Activated naive CD4-positive, alpha-beta T cell treated with anti-CD3 and anti-CD28 coated beads, Interleukin-2, amount 50 U/mL, for 72 hours (primary cell): ENCODE measurements at regions not wholly inside any gene's neighbourhood (a gene's known extent, or its start where the extent isn't known, plus 50 kb on each side); places are given as distances from the start of the nearest gene placed in this dataset.
"Not testable (repeated sequence)": the region's sequence is repeated elsewhere in the genome, so short reads cannot be mapped to it uniquely, and the experiment has no call there.

ENCODE experiments used
- ATAC-seq, 2 donors: fragments of 150-1000 bp; cut with Tn5 transposase; 2 replicates each; pipeline ENCODE4 v1.10.0; 2021; ENCODE audit warnings: mild to moderate bottlenecking in 2 of 2, moderate library complexity in 2 of 2
- DNase-seq, 2 donors: peaks; one replicate each; pipeline ENCODE4 v3.0.0; 2021 to 2022; ENCODE audit warnings: low spot score in 2 of 2
- H3K27ac Mint-ChIP-seq, 2 donors: one replicate each; pipeline ENCODE4 v1.8.0; 2022; ENCODE audit warnings: mild to moderate bottlenecking in 2 of 2, mixed read lengths in 2 of 2
- H3K36me3 Mint-ChIP-seq, 2 donors: one replicate each; pipeline ENCODE4 v1.8.0; 2022; ENCODE audit warnings: mixed read lengths in 2 of 2
- H3K9me3 Mint-ChIP-seq, 2 donors: one replicate each; pipeline ENCODE4 v1.8.0; 2022; ENCODE audit warnings: mixed read lengths in 2 of 2

GRCh38 chr2:182543741-182544525 lies 117.1 kb upstream of the PDE1A start:
- Mint-ChIP-seq H3K27ac (no peak overlapping the region), H3K36me3 (no peaks in the 10 kb centered on the region)
- ATAC-seq: no peak

DNA sequence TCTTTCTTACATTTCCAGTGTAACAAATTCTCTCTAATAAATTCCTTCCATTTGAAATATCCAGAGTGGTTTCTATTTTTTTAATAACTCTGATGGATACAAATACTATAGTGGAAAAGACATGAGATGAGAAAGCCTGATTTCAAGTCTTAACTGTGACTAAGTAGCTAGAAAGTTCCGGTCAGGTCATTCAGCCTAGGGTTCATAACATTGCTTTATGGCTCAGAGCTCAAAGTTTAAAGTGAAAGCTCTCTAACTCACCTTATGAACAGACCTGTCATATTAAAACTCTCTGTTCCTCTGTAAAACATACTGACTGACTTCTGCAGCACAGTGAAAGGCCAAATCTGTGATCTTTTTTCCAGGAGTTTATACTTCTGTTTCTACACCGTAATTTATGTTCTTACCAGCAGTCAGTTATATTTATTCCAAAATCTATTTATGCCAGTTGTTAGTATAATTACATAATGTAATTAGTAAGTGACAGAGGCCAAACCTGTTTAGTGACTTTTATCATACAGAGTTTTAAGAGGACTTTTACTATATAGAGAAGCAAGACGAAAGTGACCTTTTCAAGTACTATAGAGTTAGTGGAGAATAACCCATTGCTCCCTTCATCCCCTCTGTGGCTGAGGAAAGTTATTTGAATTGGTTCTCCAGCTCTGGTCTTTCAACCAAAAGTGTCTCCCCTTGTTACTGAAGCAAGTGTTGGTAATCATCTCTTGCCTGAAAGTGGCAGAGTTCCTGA lies 118.8 kb upstream of the PDE1A start:
- Mint-ChIP-seq H3K36me3 (no peaks in the 10 kb centered on the region), H3K27ac (no peak overlapping the region), H3K9me3 (no peaks in the 10 kb centered on the region)
- ATAC-seq (no peak), DNase-seq (no peak)

More at GRCh38 chr2:182543741-182544525, 117.1 kb upstream of the PDE1A start:
- no peaks in the 10 kb centered on the region for H3K9me3 Mint-ChIP-seq
- DNase-seq: no peak

GRCh38 chr2:182548031-182548950 lies 121.5 kb upstream of the PDE1A start:
- no peak for DNase-seq
- no peak overlapping the region for H3K27ac Mint-ChIP-seq
- ATAC-seq: no peak

DNA sequence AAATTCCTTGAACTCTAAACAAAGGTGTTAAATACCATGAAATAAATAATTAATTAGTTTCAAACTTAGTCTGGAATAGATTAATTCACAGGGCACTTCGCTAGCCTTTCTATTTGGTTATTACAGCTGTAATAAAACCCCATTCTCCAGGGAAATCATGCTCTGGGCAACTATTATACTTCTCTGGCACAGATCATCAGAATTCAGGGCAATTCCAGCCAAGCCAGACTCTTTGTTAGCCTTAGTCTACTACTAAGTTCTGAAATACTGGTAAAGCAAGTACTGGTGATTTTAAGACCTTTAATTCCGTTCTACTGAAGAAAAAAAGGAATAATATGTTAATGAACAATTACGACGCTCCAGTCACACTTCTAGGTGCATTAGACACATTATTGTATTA lies 123.4 kb upstream of the PDE1A start:
- ATAC-seq: no peak
- no peak overlapping the region for H3K27ac Mint-ChIP-seq
- DNase-seq: no peak
- H3K36me3 Mint-ChIP-seq: no peaks in the 10 kb centered on the region
- H3K9me3 Mint-ChIP-seq: no peaks in the 10 kb centered on the region

More at GRCh38 chr2:182548031-182548950, 121.5 kb upstream of the PDE1A start:
- H3K9me3 Mint-ChIP-seq: no peaks in the 10 kb centered on the region
- no peaks in the 10 kb centered on the region for H3K36me3 Mint-ChIP-seq

GRCh38 chr2:182552232-182552631 lies 125.4 kb upstream of the PDE1A start:
- not testable (repeated sequence) for DNase-seq, H3K27ac Mint-ChIP-seq, H3K36me3 Mint-ChIP-seq, H3K9me3 Mint-ChIP-seq, ATAC-seq

DNA sequence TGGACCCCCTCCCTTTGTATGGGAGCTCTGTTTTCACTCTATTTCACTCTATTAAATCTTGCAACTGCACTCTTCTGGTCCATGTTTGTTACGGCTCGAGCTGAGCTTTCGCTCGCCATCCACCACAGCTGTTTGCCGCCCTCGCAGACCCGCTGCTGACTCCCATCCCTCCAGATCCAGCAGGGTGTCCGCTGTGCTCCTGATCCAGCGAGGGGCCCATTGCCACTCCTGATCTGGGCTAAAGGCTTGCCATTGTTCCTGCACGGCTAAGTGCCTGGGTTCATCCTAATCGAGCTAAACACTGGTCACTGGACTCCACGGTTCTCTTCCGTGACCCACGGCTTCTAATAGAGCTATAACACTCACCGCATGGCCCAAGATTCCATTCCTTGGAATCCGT lies 125.9 kb upstream of the PDE1A start:
- not testable (repeated sequence) for DNase-seq, ATAC-seq, H3K36me3 Mint-ChIP-seq, H3K9me3 Mint-ChIP-seq, H3K27ac Mint-ChIP-seq

- Mint-ChIP-seq H3K27ac (no peak overlapping the region), H3K9me3 (no peaks in the 10 kb centered on the region), H3K36me3 (no peaks in the 10 kb centered on the region)
- no peak for ATAC-seq
- no peak for DNase-seq
Measured at GRCh38 chr2:182553483-182553882, 126.6 kb upstream of the PDE1A start.

DNA sequence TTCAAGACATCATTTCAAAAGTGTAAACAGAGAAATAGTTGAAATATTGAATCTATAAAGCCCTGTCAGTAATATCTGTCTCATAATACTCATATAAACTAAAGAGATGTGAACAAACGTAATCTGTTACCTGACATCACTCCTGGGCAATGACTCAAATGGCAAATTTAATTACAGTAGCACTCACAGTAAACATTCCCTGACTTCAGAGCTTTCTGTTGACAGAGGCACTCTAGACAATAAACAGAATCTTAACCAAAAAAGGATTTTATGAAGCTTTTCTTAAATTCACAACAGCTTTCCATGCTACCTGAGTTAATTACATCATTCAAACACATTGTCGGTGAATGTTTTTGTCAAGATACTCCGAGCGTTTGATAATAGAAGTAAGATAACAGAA lies 128.1 kb upstream of the PDE1A start:
- no peaks in the 10 kb centered on the region for H3K9me3 Mint-ChIP-seq
- ATAC-seq (no peak), DNase-seq (no peak)
- H3K36me3 Mint-ChIP-seq: no peaks in the 10 kb centered on the region
- H3K27ac Mint-ChIP-seq: no peak overlapping the region

GRCh38 chr2:182558564-182558963 lies 131.7 kb upstream of the PDE1A start:
- no peaks in the 10 kb centered on the region for H3K36me3 Mint-ChIP-seq
- peaks cover 7 to 9% of the 10 kb centered on the region in 2 donors for H3K9me3 Mint-ChIP-seq
- no peak for DNase-seq
- no peak for ATAC-seq
- no peak overlapping the region for H3K27ac Mint-ChIP-seq

DNA sequence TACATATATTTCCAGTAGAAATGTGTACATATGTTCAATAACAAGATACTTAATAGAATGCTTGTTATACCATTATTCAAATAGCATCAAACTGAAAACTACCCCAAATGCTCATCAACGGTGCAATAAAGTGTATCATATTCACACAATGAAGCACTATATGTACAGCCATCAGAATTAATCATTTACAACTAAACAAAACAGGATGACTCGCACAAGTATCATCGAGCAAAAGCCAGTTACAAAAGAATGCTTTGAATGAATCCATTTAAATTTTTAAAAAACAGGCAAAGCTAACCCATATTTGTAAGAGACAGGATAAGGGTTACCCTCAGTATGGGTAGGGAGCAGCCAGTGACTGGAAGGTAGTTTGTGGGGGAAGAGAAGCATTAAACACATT lies 132.8 kb upstream of the PDE1A start:
- Mint-ChIP-seq H3K27ac (no peak overlapping the region), H3K9me3 (peaks cover 9% of the 10 kb centered on the region in 2 donors), H3K36me3 (no peaks in the 10 kb centered on the region)
- ATAC-seq (no peak), DNase-seq (no peak)

- H3K36me3 Mint-ChIP-seq: no peaks in the 10 kb centered on the region
- H3K27ac Mint-ChIP-seq: no peak overlapping the region
- DNase-seq: no peak
- ATAC-seq: no peak
- H3K9me3 Mint-ChIP-seq: peaks cover 9 to 11% of the 10 kb centered on the region in 2 donors
Measured at GRCh38 chr2:182565911-182566567, 139.2 kb upstream of the PDE1A start.

- H3K9me3 Mint-ChIP-seq: no peaks in the 10 kb centered on the region
- ATAC-seq (no peak), DNase-seq (no peak)
- no peak overlapping the region for H3K27ac Mint-ChIP-seq
- H3K36me3 Mint-ChIP-seq: no peaks in the 10 kb centered on the region
Measured at GRCh38 chr2:182573553-182573952, 142.5 kb upstream of the DNAJC10 start.

DNA sequence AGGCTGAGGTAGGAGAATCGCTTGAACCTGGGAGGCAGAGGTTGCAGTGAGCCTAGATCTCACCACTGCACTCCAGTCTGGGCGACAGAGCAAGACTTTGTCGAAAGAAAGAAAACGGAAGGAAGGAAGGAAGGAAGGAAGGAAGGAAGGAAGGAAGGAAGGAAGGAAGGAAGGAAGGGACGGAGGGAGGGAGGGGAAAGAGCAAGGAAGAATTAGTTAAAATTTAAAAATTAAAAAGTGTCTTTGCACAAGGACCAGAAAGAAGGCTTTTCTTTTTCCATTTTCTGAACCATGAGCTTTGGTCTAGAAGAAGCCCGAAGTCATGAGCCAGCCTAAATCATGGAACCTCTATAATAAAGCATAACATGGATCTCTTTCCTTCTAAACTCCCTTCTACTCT lies 138.2 kb upstream of the DNAJC10 start:
- DNase-seq (no peak), ATAC-seq (no peak)
- Mint-ChIP-seq H3K9me3 (no peaks in the 10 kb centered on the region), H3K27ac (no peak overlapping the region), H3K36me3 (no peaks in the 10 kb centered on the region)

- ATAC-seq: no peak
- no peak for DNase-seq
- H3K36me3 Mint-ChIP-seq: no peaks in the 10 kb centered on the region
- H3K27ac Mint-ChIP-seq: no peak overlapping the region
- no peaks in the 10 kb centered on the region for H3K9me3 Mint-ChIP-seq
Measured at GRCh38 chr2:182581196-182581935, 134.7 kb upstream of the DNAJC10 start.

DNA sequence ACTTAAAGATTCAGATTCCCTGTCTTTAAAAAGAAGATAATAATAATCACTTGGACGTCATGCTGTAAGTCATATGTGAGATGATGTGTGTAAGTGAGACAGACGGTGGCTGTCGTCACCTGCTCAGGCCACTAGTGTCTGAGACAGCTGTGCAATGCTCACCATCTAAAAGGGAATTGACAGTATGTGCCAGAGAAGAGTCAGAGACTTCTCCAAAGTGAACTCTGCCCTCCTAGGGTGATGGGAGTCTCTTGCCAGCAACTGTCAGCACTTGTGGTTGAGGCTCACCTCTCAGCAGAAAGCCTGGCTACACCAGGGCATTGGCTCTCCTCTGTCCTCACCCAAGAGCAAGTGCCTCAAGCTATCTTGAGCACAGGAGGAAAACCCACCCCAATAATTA lies 131.6 kb upstream of the DNAJC10 start:
- ATAC-seq: no peak
- Mint-ChIP-seq H3K36me3 (no peaks in the 10 kb centered on the region), H3K9me3 (no peaks in the 10 kb centered on the region), H3K27ac (no peak overlapping the region)
- no peak for DNase-seq

- no peaks in the 10 kb centered on the region for H3K9me3 Mint-ChIP-seq
- ATAC-seq: no peak
- H3K27ac Mint-ChIP-seq: no peak overlapping the region
- DNase-seq: no peak
- H3K36me3 Mint-ChIP-seq: no peaks in the 10 kb centered on the region
Measured at GRCh38 chr2:182585001-182585400, 131.1 kb upstream of the DNAJC10 start.
